ENCODE measurements at regions not wholly inside any gene's neighbourhood (a gene's known extent, or its start where the extent isn't known, plus 50 kb on each side); places are given as distances from the start of the nearest gene placed in this dataset.

DNA sequence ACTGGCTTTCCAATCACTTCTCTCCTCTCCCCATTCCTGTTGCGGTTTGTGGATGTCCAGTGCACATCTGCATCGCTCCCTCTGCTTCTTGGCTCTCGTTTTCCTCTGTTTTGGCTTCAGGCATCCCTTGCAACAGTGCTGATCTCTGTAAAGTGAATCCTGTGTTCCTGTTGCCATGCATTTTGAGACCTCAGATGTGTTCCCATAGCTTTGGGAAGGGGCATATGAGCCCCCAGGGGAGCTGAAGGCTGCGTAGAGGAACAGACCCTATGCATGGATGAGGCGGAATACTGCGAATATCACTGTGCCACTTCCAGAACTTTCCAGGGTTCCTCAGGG, 168.4 kb upstream of the HAAO start:
- no peak for TF ChIP-seq POLR2A (IDR thresholded peaks at IDR 0.05)
- TF ChIP-seq, protein P1, sequence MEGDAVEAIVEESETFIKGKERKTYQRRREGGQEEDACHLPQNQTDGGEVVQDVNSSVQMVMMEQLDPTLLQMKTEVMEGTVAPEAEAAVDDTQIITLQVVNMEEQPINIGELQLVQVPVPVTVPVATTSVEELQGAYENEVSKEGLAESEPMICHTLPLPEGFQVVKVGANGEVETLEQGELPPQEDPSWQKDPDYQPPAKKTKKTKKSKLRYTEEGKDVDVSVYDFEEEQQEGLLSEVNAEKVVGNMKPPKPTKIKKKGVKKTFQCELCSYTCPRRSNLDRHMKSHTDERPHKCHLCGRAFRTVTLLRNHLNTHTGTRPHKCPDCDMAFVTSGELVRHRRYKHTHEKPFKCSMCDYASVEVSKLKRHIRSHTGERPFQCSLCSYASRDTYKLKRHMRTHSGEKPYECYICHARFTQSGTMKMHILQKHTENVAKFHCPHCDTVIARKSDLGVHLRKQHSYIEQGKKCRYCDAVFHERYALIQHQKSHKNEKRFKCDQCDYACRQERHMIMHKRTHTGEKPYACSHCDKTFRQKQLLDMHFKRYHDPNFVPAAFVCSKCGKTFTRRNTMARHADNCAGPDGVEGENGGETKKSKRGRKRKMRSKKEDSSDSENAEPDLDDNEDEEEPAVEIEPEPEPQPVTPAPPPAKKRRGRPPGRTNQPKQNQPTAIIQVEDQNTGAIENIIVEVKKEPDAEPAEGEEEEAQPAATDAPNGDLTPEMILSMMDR (IDR thresholded peaks at IDR 0.05), result no peak

All from tibial nerve (tissue), 3 donors.